Activated naive CD4-positive, alpha-beta T cell treated with anti-CD3 and anti-CD28 coated beads, Interleukin-2, amount 10 ng/mL, durations not matched to agents 7 days and 5 days (primary cell): ENCODE measurements at regions not wholly inside any gene's neighbourhood (a gene's known extent, or its start where the extent isn't known, plus 50 kb on each side); places are given as distances from the start of the nearest gene placed in this dataset.

ENCODE experiments used
- CTCF ChIA-PET: fragments of 350-600 bp; sonication (Branson Sonifier 250); formaldehyde crosslinking; loops from one replicate; lab custom pipeline; 2021; ENCODE audit warnings: antibody characterized with exemption; lab: Charles Lee
- DNase-seq: peaks from one replicate; pipeline ENCODE4 v3.0.0-alpha.2; 2020
- H3K27ac Mint-ChIP-seq: one replicate; pipeline ENCODE4 v1.8.0; 2021; ENCODE audit warnings: mild to moderate bottlenecking, moderate library complexity, mixed read lengths
- H3K27me3 Mint-ChIP-seq: one replicate; pipeline ENCODE4 v1.8.0; 2021; ENCODE audit warnings: mild to moderate bottlenecking, mixed read lengths
- H3K36me3 Mint-ChIP-seq: one replicate; pipeline ENCODE4 v1.8.0; 2021; ENCODE audit warnings: mixed read lengths
- H3K4me1 Mint-ChIP-seq: one replicate; pipeline ENCODE4 v1.8.0; 2021; ENCODE audit warnings: mixed read lengths
- H3K4me3 Mint-ChIP-seq: one replicate; pipeline ENCODE4 v1.8.0; 2021; ENCODE audit warnings: mild to moderate bottlenecking, moderate library complexity, mixed read lengths
- H3K9me3 Mint-ChIP-seq: one replicate; pipeline ENCODE4 v1.8.0; 2021; ENCODE audit warnings: mixed read lengths

DNA sequence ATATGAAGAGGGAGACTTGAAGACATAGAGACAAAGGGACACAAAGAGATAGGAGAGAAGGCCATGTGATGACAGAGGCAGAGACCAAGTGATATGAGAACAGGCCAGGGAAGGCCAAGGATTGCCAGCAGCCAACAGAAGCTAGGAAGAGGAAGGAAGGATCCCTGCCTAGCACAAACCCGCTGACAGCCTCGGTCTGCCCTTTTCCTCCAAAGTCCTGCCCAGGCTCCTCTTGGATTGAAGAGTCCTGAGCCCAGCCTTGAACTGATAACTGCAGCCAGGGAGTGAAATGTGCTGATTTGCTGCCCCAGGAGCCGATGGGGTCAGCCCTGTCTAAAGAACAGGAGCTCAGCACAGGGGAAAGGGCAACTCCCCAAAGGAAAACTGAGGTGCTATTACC is 76.6 kb downstream of the MCFD2 start:
- no peaks in the 10 kb centered on the region for H3K36me3 Mint-ChIP-seq
- H3K27ac Mint-ChIP-seq = no peak overlapping the region
- H3K4me3 Mint-ChIP-seq = no peak overlapping the region
- no peaks in the 10 kb centered on the region for H3K9me3 Mint-ChIP-seq
- peaks cover 4% of the 10 kb centered on the region for H3K4me1 Mint-ChIP-seq
- no peak for DNase-seq
- peaks cover 40% of the 10 kb centered on the region for H3K27me3 Mint-ChIP-seq
- CTCF ChIA-PET = no interaction called here

- Mint-ChIP-seq H3K27ac (no peak overlapping the region), H3K9me3 (no peaks in the 10 kb centered on the region), H3K4me1 (peaks cover 4% of the 10 kb centered on the region), H3K36me3 (no peaks in the 10 kb centered on the region), H3K4me3 (no peak overlapping the region), H3K27me3 (peaks cover 32% of the 10 kb centered on the region)
- no peak for DNase-seq
- CTCF ChIA-PET = interaction anchor here (0.6 kb wide), 2 partner anchors 408 to 550 kb away, joined by 3 read pairs; no protein-coding TSS in a partner anchor
These were observed 77.9 kb downstream of the MCFD2 start for GRCh38 chr2:46837704-46838103.

DNA sequence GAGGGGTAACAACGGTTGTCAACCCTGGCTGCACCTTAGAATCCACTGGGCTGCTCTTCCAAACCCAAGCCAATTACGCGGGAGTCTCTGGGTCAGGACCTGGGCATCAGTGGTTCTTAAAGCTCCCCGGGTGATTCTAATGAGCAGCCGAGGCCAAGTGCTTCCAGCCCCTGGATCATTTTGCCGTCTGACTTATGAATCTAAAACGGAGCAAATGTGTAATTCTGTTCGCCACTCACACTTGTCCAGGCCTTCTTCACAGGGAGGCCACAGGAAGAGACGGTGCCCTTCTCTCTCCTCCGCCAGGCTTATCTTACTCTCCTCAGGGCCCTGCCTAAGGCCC is 78.5 kb downstream of the MCFD2 start:
- no peak for DNase-seq
- Mint-ChIP-seq H3K27ac (no peak overlapping the region), H3K9me3 (no peaks in the 10 kb centered on the region), H3K4me1 (peaks cover 4% of the 10 kb centered on the region), H3K4me3 (no peak overlapping the region), H3K36me3 (no peaks in the 10 kb centered on the region), H3K27me3 (peaks cover 32% of the 10 kb centered on the region)
- CTCF ChIA-PET = no interaction called here

GRCh38 chr2:46836295-46837111 is 79.1 kb downstream of the MCFD2 start:
- Mint-ChIP-seq H3K4me3 (no peak overlapping the region), H3K4me1 (peaks cover under 1% of the 10 kb centered on the region), H3K36me3 (no peaks in the 10 kb centered on the region), H3K9me3 (no peaks in the 10 kb centered on the region), H3K27ac (no peak overlapping the region), H3K27me3 (peaks cover 37% of the 10 kb centered on the region)
- DNase-seq = no peak
- CTCF ChIA-PET = no interaction called here

DNA sequence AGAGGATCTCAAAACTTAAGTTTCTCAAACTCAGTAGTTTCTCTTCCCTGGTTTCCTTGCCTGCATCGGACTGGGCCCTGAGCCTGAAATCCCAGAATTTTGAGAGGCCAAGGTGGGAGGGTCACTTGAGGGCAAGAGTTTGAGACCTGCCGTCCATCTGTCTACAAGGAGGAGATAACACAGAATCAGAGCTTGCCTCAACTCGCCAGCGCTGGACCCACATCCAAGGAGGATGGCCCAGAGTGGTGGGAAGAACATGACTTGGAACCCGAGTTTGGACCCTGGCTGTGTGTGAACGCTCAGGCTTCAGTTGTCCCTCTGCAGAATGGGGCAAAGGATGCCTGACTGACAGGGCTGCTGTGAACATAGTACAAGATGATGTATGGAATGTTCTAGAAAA is 80.1 kb downstream of the MCFD2 start:
- no peak overlapping the region for H3K4me3 Mint-ChIP-seq
- no peaks in the 10 kb centered on the region for H3K4me1 Mint-ChIP-seq
- CTCF ChIA-PET = no interaction called here
- no peaks in the 10 kb centered on the region for H3K9me3 Mint-ChIP-seq
- no peaks in the 10 kb centered on the region for H3K36me3 Mint-ChIP-seq
- H3K27ac Mint-ChIP-seq = no peak overlapping the region
- no peak for DNase-seq
- peaks cover 35% of the 10 kb centered on the region for H3K27me3 Mint-ChIP-seq

GRCh38 chr2:46832543-46832942 is 83.1 kb downstream of the MCFD2 start:
- no peaks in the 10 kb centered on the region for H3K36me3 Mint-ChIP-seq
- DNase-seq = no peak
- peaks cover 33% of the 10 kb centered on the region for H3K27me3 Mint-ChIP-seq
- H3K9me3 Mint-ChIP-seq = no peaks in the 10 kb centered on the region
- no peak overlapping the region for H3K27ac Mint-ChIP-seq
- H3K4me1 Mint-ChIP-seq = no peaks in the 10 kb centered on the region
- no peak overlapping the region for H3K4me3 Mint-ChIP-seq
- CTCF ChIA-PET = no interaction called here

DNA sequence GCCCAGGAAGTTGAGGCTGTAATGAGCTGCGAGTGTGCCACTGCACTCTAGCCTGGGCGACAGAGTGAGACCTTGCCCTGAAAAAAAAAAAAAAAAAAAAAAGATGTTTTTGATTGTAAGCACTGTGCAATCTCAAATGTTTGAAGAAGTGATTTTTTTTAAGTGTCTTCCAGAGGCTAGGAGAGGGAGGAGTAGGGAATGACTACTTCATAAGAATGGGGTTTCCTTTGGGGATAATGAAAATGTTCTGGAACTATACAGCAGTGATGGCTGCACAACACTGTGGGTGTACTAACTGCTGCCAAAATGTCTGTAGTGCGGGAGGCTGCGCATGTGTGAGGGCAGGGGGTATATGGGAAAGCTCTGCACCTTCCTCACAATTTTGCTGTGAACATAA is 83.7 kb downstream of the MCFD2 start:
- Mint-ChIP-seq H3K27ac (no peak overlapping the region), H3K36me3 (no peaks in the 10 kb centered on the region), H3K4me3 (no peak overlapping the region), H3K9me3 (no peaks in the 10 kb centered on the region), H3K4me1 (no peaks in the 10 kb centered on the region), H3K27me3 (peaks cover 29% of the 10 kb centered on the region)
- CTCF ChIA-PET = no interaction called here
- DNase-seq = peak; percentile 2

GRCh38 chr2:46831051-46831868 is 84.3 kb downstream of the MCFD2 start:
- Mint-ChIP-seq H3K4me3 (no peak overlapping the region), H3K9me3 (no peaks in the 10 kb centered on the region), H3K4me1 (no peaks in the 10 kb centered on the region), H3K36me3 (no peaks in the 10 kb centered on the region), H3K27me3 (peaks cover 25% of the 10 kb centered on the region), H3K27ac (no peak overlapping the region)
- DNase-seq = no peak
- CTCF ChIA-PET = no interaction called here

DNA sequence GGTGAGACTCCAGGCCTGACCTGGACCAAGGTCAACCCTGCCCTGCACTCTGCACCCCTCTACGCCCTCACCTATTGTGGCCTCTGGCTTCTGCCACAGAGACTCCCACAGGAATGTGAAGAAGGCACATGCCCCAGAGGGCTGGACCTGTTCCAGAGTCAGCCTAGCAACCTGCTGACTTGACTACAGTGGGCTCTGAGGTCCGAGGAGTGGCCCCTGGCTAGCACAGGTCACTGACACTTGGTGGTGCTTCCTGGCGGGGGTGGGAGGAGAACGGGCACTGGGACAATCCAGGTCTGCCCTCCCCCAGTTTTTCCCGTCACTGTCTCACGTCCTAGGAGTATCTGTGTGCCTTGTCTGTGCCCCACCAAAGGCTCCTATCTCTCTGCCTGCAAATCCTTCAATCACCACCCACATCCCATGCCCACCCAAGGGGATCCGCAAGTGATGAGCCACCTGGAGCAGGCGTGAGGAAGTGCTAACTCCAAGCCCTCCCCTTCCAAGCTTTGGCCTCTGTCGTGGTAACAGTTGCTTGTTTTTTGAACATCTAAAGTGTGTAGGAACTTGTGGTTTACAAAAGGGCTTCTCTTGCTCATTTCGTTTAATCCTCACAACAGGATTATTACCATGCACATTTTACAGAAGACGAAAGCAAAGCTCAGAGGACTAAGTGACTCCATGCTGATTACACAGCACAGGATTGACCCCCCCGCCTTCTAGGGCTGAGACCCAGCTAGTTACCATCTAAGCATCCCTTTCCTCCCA is 86.2 kb downstream of the MCFD2 start:
- no peak for DNase-seq
- Mint-ChIP-seq H3K27me3 (peaks cover 26% of the 10 kb centered on the region), H3K9me3 (no peaks in the 10 kb centered on the region), H3K27ac (no peak overlapping the region), H3K4me3 (no peak overlapping the region), H3K4me1 (no peaks in the 10 kb centered on the region), H3K36me3 (no peaks in the 10 kb centered on the region)
- CTCF ChIA-PET = interaction anchor here (0.8 kb wide), 1 partner anchor 13 kb away, joined by 3 read pairs; no protein-coding TSS in a partner anchor

DNA sequence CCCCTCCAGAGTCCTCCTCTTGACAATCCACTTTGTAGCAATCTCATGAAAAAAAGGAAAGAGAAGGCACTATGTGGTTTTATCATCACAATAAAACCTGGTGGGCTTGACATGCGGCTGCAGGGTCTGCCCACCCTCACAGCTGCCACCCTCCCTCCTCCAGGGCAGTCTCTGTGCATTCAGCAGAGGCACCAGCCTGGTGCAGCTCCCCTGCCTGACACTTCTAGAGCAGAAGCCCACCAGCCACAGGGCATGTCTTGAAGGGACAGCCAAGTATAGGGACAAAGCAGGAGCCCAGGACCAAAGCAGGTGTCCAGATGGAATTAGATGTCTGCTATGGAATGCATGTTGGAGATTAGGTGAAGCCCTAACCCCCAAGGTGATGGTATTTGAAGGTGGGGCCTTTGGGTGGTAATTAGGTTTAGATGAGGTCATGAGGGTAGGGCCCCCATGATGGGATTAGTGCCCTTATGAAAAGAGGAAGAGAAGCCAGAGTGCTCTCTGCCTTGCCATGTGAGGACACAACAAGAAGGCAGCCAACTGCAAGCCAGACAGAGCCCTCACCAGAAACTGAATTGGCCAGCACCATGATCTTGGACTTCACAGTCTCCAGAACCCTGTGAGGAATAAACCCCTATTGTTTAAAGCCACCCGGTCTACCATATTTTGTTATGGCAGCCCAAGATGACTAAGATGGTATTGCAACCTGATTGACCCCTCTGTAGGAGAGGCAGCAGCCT is 86.9 kb downstream of the MCFD2 start:
- Mint-ChIP-seq H3K4me3 (no peak overlapping the region), H3K9me3 (no peaks in the 10 kb centered on the region), H3K27ac (no peak overlapping the region), H3K27me3 (peaks cover 26% of the 10 kb centered on the region), H3K4me1 (no peaks in the 10 kb centered on the region), H3K36me3 (no peaks in the 10 kb centered on the region)
- no peak for DNase-seq
- CTCF ChIA-PET = no interaction called here

GRCh38 chr2:46828135-46828438 is 87.5 kb downstream of the MCFD2 start:
- CTCF ChIA-PET = no interaction called here
- H3K9me3 Mint-ChIP-seq = no peaks in the 10 kb centered on the region
- H3K27ac Mint-ChIP-seq = no peak overlapping the region
- no peak for DNase-seq
- no peak overlapping the region for H3K4me3 Mint-ChIP-seq
- H3K36me3 Mint-ChIP-seq = no peaks in the 10 kb centered on the region
- H3K4me1 Mint-ChIP-seq = no peaks in the 10 kb centered on the region
- H3K27me3 Mint-ChIP-seq = peaks cover 28% of the 10 kb centered on the region

DNA sequence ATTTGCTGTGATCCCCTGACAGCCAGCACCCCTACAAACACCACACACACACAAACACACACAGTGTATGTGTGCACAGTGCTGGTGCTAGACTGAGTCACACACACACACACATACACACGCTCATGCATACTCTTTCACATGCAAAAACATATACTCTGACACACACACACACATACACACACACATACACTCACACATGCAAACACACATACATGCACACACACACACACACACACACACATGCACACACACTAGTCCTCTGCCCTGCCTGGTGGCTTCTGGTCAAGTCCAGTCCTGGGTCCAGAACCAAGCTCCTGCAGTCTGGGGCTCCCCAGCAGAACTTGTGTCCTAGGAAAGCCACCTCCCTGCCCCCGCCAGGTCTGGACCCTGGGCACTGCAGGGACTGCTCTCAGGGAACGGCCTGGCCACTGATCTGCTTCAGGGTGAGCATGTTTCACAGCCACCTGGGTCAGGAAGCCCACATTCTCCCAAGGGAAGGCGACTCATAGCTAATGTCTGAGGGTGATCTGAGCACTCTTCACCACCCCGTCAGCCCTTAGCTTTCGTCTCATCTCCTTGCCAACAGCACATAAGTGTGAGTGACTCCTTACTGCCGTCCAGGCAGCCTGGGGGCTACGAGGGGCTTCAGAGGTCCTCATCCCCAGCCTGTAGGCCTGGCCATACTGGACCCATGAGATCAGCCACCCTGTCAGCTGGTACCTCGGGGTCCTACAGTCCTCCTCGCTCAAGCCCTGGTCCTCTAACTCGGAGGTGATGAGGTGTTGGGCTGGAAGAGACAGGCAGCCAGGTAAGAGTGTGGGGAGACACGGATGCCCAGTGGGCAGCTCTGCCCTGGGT is 88.1 kb downstream of the MCFD2 start:
- no peaks in the 10 kb centered on the region for H3K9me3 Mint-ChIP-seq
- no peak overlapping the region for H3K4me3 Mint-ChIP-seq
- H3K4me1 Mint-ChIP-seq = no peaks in the 10 kb centered on the region
- DNase-seq = no peak
- no peaks in the 10 kb centered on the region for H3K36me3 Mint-ChIP-seq
- H3K27ac Mint-ChIP-seq = no peak overlapping the region
- H3K27me3 Mint-ChIP-seq = peaks cover 33% of the 10 kb centered on the region
- CTCF ChIA-PET = no interaction called here

DNA sequence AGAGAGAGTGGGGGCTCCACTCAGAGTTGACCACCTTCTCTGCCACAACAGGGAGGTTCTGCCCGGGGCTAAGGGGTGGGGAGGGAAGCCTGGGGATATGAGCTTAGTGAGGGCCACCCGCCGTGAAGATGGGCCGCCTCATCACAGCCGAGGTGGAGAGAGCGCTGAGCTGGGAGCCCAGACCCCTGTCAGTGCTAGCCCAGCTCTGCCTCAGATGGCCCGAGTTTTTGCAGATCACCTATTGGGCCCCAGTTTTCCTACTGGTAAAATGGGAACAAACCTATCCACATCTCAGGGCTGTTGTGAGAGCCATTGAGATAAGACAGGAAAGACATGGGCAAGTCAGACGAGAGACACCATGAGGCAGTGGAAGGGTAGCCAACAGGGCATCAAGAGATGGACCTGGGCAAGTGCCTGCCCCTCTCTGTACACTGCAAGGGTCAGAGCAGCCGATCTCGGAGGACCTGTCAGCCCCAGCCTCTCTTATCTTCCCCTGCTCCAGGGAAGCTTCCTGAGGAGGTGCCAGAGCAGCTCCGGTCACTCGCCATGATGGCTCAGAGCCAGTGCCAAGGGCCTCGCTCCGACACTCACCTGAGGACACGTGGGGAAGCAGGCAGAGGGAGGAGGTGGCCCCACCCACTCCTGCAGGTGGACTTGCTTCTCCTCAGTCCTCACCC is 88.9 kb downstream of the MCFD2 start:
- H3K4me1 Mint-ChIP-seq = no peaks in the 10 kb centered on the region
- CTCF ChIA-PET = no interaction called here
- DNase-seq = no peak
- H3K36me3 Mint-ChIP-seq = no peaks in the 10 kb centered on the region
- H3K27me3 Mint-ChIP-seq = peaks cover 30% of the 10 kb centered on the region
- no peaks in the 10 kb centered on the region for H3K9me3 Mint-ChIP-seq
- no peak overlapping the region for H3K27ac Mint-ChIP-seq
- H3K4me3 Mint-ChIP-seq = no peak overlapping the region
